ENCODE measurements at regions not wholly inside any gene's neighbourhood (a gene's known extent, or its start where the extent isn't known, plus 50 kb on each side); places are given as distances from the start of the nearest gene placed in this dataset.
A peak's percentile ranks its signal among the peaks of the same experiment; 100 is the strongest.

DNA sequence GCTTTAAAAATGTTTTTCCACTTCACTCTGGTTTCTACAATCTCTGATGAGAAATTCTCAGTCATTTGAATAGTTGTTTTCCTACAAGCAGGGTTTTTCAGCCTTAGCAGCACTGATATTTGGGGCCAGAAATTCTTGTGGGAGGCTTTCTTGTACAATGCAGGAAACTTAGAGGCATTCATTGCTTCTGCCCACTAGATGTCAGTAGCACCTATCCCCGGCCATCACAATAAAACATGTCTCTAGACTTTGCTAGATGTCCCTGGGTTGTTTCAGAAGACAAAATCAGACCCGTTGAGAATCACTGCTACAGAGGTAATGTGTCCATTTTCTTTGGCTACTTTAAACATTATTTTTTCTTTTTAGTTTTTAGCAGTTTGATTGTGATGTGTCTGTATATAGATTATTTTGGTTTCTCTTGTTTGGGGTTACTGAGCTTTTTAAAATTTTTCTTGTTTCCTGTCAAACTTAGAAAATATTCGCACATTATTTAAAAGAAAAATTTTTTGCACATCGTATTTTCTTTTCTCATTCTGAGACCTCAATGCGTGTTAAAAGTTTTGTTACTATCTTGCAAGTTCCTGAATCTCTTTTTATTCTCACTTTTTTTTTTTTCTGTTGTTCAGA lies 60.8 kb upstream of the CCDC179 start:
- H3K4me3 ChIP-seq (ENCODE audit: low read depth, low read length) = no peak overlapping the region
- TF ChIP-seq CTCF (IDR thresholded peaks at IDR 0.05; ENCODE audit: low read depth, low read length) = peak; percentile 70

DNA sequence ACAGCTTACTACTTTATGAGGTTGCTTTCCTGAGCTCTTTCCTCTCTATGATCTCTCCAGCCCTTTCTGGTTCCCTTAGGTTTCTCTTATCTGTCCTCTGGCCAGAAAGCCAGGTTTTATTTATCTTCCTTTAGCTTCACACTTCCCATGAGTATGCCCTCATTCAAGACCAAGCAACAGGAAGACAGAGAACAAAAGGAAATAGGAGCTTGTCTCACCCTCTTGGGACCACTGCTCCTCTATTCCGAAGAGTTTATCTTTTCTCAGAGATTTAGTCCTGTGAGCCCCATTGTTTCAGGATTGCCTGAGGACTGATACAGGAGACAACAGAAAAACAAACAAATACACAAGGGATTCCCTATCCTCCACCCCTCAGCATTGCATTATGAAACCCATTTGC lies 62.4 kb upstream of the CCDC179 start:
- no peak for TF ChIP-seq CTCF (IDR thresholded peaks at IDR 0.05; ENCODE audit: low read depth, low read length)
- H3K4me3 ChIP-seq (ENCODE audit: low read depth, low read length) = no peak overlapping the region

DNA sequence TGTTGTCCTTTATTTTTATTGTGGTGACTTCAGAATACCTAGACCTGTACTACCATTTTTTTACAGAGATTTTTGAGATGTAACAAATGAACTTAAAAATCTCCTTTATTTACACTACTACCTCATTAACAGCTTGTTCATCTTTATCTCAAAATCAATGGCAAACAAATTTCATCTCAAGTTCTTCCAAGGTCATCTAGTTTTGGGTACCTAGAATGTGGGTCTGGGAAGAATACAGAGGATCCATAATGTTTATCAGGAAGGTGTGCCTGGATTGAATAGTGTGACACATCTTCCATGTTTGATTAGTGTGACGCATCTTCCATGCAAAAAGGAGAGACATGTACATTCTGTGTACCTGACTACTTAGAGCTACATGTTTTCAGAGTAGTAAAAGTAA lies 63.3 kb upstream of the CCDC179 start:
- TF ChIP-seq CTCF (IDR thresholded peaks at IDR 0.05; ENCODE audit: low read depth, low read length) = no peak
- H3K4me3 ChIP-seq (ENCODE audit: low read depth, low read length) = no peak overlapping the region

DNA sequence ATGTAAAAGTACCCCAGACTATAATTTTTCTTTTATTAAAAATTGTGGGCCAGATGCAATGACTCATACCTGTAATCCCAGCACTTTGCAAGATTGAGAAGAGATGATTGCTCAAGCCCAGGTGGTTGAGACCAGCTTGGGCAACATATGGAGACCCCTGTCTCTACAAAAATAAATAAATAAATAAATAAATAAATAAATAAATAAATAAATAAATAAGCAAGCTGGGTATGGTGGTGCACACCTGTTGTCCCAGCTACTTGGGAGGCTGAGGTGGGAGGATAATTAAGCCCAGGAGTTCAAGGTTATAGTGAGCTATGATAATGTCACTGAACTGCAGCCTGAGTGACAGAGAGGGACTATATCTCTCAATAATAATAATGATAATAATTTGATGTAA lies 66.1 kb upstream of the CCDC179 start:
- H3K4me3 ChIP-seq (ENCODE audit: low read depth, low read length) = no peak overlapping the region
- TF ChIP-seq CTCF (IDR thresholded peaks at IDR 0.05; ENCODE audit: low read depth, low read length) = no peak

DNA sequence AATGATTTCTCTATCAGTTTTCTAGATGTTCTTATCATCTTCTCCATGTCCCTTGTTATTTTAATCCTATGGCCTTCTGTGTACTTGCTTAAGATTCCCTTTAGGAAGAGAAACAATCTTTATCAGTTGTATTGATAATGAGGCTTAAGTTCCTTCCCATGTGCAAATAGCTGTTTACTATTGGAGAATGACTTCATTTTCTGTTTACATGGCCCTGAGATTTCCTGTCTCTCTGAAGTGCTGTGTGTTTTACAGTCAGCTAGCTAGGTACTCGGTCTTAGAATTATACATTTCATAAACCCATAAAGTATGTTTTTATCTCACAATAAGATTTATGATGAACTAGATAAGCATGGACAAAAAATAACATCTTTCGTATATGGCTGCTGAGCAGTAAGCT lies 67.5 kb upstream of the CCDC179 start:
- no peak for TF ChIP-seq CTCF (IDR thresholded peaks at IDR 0.05; ENCODE audit: low read depth, low read length)

GRCh38 chr11:22928207-22928917 lies 68.1 kb upstream of the CCDC179 start:
- no peak overlapping the region for H3K4me3 ChIP-seq (ENCODE audit: low read depth, low read length)
- no peak for TF ChIP-seq CTCF (IDR thresholded peaks at IDR 0.05; ENCODE audit: low read depth, low read length)

More for the DNA sequence above, 67.5 kb upstream of the CCDC179 start:
- H3K4me3 ChIP-seq (ENCODE audit: low read depth, low read length) = no peak overlapping the region

DNA sequence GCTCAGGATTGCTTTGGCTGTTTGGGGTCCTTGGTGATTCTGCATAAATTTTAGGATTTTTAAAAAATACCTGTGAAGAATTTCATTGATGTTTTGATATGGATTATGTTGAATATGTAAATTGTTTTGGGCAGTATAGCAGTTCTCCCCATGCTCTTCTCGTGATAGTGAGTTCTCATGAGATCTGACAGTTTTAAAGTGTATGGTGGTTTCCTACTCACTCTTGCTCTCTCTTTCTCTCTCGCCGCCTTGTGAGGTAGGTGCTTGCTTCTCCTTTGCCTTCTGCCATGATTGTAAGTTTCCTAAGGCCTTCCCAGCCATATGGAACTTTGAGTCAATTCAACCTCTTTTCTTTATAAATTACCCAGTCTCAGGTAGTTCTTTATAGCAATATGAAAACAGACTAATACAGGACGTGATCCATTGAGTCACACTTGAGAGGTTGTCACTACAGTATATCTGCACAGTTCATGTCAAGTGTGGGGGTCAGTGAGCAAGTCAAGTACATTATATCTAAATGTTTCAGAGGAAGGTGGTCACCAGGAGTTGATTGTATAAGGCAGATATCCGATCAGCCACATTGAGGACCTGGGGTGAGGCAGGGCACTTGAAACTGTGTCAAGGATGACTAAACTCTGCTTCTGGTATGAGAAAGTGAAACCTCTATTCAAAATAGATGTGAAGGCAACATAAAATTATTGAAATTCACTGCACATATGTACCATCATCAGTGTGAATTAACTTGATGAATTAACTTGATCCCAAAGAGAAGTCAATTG lies 70.7 kb upstream of the CCDC179 start:
- no peak overlapping the region for H3K4me3 ChIP-seq (ENCODE audit: low read depth, low read length)
- no peak for TF ChIP-seq CTCF (IDR thresholded peaks at IDR 0.05; ENCODE audit: low read depth, low read length)
